Neural progenitor cell (in vitro differentiated cells): ENCODE measurements at regions not wholly inside any gene's neighbourhood (a gene's known extent, or its start where the extent isn't known, plus 50 kb on each side); places are given as distances from the start of the nearest gene placed in this dataset.

ENCODE experiments used
- CTCF ChIP-seq: fragments of 200-600 bp; sonication (generic); IDR thresholded peaks from 2 replicates; pipeline ENCODE4 v1.5.1; 2017; ENCODE audit warnings: antibody characterized with exemption, mild to moderate bottlenecking
- EZH2 ChIP-seq: fragments of 200-600 bp; sonication (generic); IDR thresholded peaks from 2 replicates; pipeline ENCODE4 v1.6.1; 2017; ENCODE audit warnings: antibody characterized with exemption, mild to moderate bottlenecking, moderate library complexity

GRCh38 chr13:64525687-64526086 lies 2704.4 kb downstream of the PCDH9 start:
- no peak for TF ChIP-seq CTCF
- TF ChIP-seq EZH2 = no peak
